WI38 (cell line): ENCODE measurements at regions not wholly inside any gene's neighbourhood (a gene's known extent, or its start where the extent isn't known, plus 50 kb on each side); places are given as distances from the start of the nearest gene placed in this dataset.

Source experiments
- H3K4me3 ChIP-seq: 2 replicates; pipeline ENCODE4 v1.5.1; 2011; ENCODE audit warnings: low read depth, mild to moderate bottlenecking, control low read depth, low read length
- TF ChIP-seq, protein P1 (sequence below): IDR thresholded peaks from 2 replicates; pipeline ENCODE4 v1.5.1; 2012; ENCODE audit warnings: low read depth, mild to moderate bottlenecking, control low read depth, low read length

DNA sequence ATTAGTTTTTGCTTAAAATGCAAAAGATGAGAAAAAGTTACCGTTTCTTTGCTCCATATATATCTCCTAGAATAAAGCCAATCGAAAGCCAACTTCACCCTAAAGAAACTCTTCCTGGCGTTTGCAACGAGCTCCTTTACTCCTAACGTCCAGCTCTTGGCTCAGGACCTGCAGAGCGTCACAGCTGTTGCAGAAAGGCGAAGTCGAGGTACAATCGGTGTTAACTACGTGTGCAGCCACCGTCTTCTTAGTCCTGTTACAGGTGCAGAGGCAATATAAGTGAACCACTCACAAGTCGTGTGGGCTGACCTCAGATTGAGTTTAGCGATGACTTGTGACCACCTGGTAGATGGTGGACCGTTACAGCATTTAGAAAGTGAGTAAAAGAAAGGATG, 113.1 kb downstream of the TRIM27 start:
- peak overlapping the region; percentile 60 for H3K4me3 ChIP-seq
- TF ChIP-seq, protein P1, sequence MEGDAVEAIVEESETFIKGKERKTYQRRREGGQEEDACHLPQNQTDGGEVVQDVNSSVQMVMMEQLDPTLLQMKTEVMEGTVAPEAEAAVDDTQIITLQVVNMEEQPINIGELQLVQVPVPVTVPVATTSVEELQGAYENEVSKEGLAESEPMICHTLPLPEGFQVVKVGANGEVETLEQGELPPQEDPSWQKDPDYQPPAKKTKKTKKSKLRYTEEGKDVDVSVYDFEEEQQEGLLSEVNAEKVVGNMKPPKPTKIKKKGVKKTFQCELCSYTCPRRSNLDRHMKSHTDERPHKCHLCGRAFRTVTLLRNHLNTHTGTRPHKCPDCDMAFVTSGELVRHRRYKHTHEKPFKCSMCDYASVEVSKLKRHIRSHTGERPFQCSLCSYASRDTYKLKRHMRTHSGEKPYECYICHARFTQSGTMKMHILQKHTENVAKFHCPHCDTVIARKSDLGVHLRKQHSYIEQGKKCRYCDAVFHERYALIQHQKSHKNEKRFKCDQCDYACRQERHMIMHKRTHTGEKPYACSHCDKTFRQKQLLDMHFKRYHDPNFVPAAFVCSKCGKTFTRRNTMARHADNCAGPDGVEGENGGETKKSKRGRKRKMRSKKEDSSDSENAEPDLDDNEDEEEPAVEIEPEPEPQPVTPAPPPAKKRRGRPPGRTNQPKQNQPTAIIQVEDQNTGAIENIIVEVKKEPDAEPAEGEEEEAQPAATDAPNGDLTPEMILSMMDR, result no peak

DNA sequence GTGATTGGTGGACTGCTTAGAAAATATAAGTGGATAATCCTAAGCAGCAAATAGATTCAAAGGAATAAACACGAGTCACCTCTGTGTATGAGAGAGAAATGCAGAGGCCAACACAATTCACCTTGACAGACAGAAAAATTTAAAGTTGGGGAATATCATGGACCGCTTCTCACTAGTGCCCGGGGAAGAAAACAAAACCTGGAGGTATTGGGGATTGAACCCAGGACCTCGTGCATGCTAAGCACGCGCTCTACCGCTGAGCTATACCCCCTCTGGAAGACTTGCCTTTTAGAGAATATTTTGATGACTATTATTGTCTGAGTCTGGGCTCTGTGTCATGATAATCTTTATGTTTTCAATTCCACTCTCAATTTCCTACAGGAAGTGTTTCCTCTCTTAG, 111.9 kb downstream of the TRIM27 start:
- no peak overlapping the region for H3K4me3 ChIP-seq
- TF ChIP-seq, protein P1, result no peak

DNA sequence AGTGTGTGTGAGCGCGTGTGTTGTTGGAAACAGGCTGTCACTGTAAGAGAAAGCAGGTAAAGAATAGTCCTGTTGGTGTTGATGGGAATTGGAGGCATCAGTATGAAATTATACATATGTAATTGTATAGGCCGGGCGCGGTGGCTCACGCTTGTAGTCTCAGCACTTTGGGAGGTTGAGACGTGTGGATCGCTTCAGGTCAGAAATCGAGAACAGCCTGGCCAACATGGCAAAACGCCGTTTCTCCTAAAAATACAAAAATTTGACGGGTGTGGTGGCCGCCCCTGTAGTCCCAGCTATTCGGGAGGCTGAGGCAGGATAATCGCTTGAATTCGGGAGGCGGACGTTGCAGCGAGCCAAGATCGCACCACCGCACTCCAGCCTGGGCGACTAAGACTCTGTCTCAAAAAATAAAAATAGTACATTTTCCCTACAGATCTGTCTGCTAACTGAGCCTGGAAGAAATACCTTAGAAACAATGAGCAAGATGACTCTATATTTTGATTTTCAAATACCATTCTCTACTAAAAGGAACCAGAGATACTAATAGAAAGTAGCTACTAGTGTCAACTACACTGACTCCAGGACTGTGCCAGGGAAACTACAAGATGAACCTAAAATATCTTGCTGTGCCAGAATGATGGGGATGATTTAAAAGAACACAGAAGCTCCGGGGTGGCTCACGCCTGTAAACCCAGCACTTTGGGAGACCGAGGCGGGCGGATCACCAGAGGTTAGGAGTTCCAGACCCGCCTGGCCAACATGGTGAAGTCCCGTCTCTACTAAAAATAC, 110.8 kb downstream of the TRIM27 start:
- no peak overlapping the region for H3K4me3 ChIP-seq
- TF ChIP-seq, protein P1, result no peak

DNA sequence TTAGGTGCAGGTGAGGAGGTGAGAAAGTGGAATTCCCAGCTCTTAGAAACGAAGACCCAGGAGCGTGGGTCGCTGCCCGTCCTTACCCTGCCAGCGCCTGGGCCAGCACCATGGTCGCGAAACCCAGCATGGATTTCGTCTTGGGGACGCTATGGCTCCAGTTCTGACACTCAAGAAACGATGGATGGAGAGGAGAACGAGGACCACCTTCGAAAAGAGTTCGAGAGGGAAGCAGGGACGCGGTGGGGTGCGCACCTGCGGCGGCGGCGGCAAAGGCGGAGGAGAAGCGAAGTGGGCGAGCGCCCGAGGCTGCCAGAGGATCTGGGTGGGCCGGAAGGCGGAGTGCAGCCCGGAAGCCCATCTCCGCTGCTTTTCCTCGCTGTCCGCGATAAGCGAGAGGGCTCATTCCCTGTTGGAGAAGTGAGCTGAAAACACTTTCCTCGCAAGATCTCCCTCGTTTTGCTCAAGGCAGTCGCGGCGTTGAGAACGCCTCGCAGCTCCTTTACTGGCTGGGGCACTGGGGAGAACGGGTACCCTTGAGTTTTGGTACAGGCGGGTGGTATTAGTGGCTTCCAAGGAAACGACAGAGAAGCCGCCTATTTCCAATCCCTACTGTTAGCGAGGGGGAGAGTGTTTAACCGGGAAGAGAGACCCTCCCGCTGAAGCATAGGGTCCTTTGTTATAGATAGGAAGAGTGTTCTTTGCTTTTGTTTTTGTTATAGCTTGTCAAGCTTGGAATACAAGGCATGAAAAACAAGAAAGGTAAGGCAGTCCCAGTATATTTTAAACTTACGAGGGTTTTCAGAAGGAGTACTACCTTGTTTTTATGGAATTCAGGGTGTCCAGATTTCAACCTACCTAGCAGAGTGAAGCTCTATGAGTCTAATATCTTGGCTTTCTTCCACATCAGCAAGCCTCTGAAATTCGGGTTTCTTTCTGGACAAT, 109.5 kb downstream of the TRIM27 start:
- TF ChIP-seq, protein P1, result no peak
- H3K4me3 ChIP-seq, result peak overlapping the region; percentile 34

DNA sequence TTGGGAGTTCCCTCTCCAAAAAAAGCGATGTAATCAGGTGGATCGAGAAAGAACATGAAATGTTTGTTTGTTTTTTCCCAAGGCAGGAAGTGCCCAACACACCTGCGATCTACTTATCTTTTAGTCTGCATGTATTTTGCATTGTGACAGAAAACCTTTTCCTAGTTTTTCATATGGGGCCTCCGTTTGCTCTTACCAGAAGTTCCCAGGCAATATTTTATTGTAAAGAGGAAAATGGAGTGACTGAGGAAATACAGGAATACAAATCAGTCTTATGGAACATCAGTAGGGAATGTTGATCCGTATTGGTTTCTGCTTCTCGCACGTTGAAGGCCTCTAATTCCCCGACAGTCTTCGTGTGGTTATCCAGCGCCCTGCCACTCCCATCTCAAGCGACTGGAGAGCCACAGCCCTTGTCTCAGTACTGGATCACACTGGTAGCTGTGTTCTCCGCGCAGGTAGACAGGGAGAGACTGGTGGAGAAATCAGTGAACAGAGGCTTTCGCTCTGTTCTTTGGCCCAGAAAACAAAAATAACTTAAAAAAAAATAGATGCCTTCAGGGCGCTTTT, 107.4 kb downstream of the TRIM27 start:
- peak overlapping the region; percentile 37 for H3K4me3 ChIP-seq

DNA sequence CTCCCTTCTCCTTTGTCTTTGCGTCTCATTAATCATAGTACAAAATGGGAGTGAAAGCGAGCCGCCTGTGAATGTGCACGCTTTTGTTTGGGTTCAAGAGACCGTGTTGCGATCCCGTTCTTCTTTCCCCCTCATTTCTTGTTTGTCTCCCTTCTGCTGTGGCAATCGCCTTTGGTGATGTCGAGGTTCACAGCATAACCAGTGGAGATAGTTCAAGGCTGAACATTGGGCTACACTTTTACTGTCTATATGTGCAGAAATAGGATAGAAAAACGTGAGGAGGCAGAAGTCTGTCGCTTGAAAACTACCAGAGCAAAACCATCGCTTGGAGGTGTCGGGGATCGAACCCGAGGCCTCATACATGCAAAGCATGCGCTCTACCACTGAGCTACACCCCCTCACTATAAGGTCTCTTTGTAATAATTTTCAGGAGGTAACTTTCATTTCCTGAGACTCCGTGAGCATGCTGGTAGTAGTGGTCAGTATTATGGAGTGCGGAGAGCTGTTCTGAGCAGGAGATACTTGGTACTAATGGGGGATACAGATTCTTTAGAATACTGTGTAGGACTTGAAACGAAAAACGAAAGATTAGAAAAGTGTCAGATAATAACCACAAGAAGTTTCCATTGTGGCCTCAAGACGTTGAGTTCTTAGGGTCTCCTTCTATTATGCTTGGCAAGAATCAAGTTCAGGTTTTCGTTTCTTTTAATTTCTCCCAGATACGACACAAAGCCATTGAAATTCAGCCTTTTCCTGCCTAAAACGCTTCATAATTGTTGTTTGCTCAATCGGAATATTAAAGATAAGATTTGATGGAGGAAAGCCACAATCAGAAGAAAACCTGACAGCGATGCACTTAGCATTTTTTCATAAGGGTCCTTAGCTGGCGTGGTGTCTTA, 106.6 kb downstream of the TRIM27 start:
- TF ChIP-seq, protein P1, result no peak
- peak overlapping the region; percentile 43 for H3K4me3 ChIP-seq

More for the DNA sequence above, 107.4 kb downstream of the TRIM27 start:
- TF ChIP-seq, protein P1, result no peak
